CD4-positive, alpha-beta T cell treated with Interleukin-17A for 1 hour (primary cell): ENCODE measurements at regions not wholly inside any gene's neighbourhood (a gene's known extent, or its start where the extent isn't known, plus 50 kb on each side); places are given as distances from the start of the nearest gene placed in this dataset.

ENCODE experiments used
- DNase-seq: peaks from one replicate; pipeline ENCODE4 v3.0.0-alpha.2; 2020

GRCh38 chr16:80171746-80172145, 369.0 kb upstream of the DYNLRB2 start:
- DNase-seq: no peak

- DNase-seq: no peak
Measured at GRCh38 chr16:80171199-80171598, 369.6 kb upstream of the DYNLRB2 start.

DNA sequence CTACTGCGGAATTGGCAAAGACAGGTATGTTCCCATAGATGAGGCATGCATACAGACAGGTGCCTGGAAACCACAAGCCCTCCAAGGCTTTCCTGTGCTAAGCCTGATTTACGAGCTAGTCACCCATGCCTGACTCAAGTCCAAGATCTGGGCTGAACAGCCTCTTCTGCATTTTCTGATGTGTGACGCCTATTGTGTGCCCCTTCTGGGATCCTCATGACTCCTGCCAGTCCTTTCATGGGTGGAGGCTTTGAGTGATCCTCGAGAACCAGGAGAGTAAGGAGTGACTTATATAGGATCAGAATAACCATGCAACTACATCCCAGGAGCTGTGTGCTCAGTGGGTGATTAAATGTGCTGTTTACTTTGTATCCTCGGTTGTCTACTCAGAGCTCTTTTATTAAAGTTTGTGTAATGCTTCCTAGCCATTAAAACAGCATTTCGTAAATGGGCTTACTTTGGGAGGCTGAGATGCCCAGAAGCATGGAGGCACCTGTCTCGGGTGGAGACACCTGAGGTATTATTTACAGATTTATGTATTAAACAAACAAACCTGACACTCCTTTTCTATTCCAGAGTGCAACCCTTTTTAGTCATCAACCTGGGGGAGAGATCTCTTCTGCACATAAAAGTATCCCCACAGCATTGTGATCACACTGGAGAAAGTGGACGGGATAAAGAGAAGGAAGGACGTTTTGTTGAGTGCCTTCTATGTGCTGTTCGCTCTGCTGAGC, 373.0 kb upstream of the DYNLRB2 start:
- no peak for DNase-seq

DNA sequence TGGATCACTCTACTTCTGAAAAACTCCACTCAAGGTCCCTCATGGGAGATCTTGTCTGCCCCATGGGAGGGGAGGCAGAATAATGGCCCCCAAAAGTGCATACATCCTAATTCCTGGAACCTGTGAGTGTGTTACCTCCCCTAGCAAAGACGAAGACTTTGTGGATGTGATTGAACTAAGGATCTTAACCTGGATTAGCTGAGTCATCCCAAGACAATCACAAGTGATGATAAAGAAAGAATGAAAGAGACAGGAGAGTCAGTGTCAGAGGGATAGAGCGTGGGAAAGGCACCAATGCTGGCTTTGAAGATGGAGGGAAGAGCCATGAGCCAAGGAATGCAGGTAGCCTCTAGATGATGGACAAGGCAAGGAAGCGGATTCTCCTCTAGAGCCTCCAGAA, 374.7 kb upstream of the DYNLRB2 start:
- DNase-seq: no peak

DNA sequence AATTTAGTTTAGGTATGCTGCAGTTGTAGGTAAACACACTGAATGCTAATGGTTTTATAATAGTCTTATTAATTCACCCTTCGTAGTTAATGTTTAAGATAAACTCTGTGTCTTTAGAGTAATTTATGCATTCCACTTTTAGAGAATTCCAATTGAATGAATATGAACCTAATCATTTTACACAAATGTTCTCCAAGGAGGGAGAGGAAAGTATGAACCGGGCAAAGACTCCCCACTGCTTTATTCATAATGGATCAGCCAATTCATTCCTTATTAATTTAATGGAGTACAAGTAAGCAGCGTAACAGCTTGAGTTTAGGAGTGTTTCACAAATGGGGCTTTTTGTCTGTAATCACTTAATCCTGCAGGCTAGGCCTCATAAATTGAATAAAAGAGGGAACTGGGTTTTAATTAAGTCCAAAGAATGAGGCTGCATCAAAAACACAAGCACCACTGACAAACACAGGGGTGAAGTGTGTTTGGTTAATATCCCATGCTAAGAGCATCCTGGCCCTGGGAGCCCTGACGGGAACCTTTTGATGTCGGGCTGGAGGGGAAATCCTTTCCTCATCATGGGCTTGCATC, 375.7 kb upstream of the DYNLRB2 start:
- no peak for DNase-seq

DNA sequence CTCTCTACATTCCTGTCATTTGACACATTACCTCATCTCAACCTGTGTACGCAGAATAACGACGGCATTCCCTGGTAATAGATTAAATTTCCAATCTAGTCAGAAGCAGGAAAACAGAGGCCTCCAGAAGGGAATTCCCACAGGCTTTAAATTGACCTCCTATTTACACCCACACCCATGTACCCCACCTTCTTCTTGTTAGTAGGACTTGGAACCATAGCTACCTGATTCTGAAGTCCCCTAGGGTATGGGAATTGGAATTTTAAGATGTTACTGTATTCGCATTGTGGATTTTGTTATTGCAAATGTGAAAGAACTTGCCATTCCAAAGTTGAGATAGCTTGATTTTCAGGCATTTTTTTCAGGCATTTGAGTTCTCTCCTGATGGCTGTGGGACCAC, 377.5 kb upstream of the DYNLRB2 start:
- DNase-seq: no peak

DNA sequence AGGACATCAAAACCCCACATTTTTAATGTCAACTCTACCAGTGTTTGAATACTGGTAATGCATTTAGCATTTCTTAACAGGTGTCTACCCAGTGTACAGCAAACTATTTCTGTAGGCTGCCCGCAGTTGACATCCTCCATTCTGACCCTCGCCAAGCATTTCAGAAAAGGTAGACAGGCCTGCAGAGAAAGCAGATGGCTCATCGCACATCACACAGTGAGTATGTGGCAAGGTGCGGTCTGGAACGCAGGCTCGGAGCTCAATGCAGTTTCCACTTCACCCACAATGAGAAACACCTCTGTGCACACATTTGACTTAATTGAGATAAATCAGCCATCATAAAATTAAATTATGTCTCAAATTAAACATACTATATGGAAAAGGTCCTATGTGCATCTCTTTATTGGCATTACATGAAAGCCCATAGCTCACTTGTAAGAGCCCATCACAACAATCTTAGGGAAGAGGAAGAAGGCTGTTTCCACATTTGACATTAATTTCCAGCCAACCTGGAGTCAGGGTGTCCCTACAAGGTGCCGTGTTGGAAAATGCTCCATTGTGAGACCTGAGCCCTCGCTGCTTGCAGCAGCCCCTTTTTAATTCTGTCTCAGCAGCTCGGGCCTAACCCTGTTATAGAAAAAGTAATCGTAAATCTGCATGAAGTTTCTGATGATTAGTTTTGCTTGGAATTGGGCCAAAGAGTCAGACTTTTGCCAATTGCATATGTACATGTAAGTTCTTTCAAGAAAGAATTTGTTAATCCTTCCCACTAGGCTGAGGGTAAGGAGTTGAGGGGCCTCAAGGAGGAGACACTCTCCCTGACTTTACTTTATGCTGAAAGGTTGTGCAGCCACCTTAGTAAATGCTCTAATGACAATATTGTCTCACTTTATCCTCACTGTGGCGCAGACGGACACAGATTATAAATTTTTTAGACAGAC, 378.7 kb upstream of the DYNLRB2 start:
- no peak for DNase-seq

DNA sequence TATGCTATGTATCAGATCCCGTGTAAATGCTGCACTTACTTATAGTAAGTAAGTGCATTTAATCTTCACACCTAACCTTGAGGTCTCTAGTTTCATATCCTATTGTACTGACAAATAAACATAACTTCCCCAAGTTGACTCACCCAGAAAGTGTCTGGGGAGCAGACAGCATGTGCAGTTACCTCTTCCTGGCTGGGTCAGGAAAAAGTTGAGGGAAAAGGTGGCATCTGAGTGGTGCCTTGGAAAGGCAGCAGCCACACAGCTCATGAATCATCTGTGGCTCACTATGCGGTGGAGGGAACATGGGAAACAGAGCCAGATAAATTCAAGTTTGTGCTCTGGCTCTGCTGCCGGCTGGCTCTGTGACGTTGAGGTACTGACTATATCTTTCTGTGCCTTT, 382.0 kb upstream of the DYNLRB2 start:
- DNase-seq: no peak

- no peak for DNase-seq
Measured at GRCh38 chr16:80151722-80152111, 389.1 kb upstream of the DYNLRB2 start.

- no peak for DNase-seq
Measured at GRCh38 chr16:80150978-80151721, 389.6 kb upstream of the DYNLRB2 start.

DNA sequence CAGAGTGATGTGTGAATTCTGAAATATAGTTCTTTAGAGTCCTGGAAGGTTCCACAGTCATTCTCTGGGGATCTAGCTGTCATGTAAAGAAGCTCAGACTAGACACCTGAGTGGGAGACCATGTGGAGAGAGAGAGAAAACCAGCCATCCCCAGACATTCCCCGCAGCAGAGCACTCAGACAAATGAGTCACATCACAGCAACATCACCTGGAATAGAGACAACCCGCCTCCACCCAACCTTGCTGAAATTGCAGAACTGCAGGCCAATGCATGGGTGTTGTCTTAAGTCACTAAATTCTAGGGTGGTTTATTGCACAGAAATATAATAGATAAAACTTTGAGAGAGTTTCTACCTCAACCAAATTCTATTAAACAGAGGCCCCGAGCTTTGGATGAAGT, 392.0 kb upstream of the DYNLRB2 start:
- no peak for DNase-seq

DNA sequence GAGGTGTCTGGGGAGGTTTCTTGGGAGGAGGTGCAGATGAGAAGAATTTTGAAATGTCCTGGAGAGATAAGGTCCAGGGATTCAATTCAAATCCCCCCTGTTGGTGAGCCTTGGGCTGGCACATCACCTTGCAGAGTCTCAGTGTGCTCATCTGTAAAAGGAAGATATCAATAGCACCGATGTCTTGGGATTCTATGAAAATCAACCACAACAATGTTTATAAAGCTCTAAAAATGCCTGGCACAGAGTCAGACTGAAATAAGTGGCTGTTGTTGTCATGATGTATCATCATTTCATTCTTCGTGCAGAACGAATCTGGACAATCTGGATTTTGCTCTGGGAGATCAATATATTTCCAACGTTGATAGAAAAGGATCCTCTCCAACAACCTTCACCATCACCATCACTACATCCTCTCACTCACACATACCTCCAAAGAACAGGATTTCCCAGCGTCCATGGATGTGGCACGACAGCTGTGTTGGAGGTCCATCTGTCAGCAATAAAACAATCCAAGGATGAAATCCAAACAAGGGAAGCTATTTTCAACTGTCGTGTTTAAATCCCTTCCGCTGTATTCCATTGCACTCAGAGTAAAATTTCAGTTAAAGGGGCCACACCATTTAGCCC, 393.7 kb upstream of the DYNLRB2 start:
- DNase-seq: no peak

- no peak for DNase-seq
Measured at GRCh38 chr16:80144191-80144590, 396.6 kb upstream of the DYNLRB2 start.

- DNase-seq: no peak
Measured at GRCh38 chr16:80142940-80143339, 397.9 kb upstream of the DYNLRB2 start.

GRCh38 chr16:80142281-80142680, 398.5 kb upstream of the DYNLRB2 start:
- DNase-seq: no peak

DNA sequence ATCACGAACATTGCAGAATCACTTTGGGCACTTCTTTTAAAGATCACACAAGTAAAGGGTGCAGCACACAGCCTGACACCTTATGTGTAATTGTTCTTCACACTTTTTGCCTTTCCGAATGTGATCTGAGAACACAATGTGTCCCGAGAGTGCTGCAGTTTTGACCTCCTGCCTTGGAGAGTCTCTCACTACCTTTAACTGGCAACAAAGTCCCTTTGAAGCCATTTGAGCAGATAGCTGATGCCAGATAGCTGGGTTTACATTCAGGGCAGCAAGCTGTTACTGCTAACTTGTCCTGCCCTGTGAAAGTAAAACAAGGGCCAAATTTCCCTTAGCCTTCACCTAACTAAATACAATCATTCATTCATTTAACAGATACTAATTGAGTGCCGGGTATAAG, 411.0 kb upstream of the DYNLRB2 start:
- no peak for DNase-seq

- no peak for DNase-seq
Measured at GRCh38 chr16:80125677-80126076, 415.1 kb upstream of the DYNLRB2 start.

- no peak for DNase-seq
Measured at GRCh38 chr16:80123189-80123588, 417.6 kb upstream of the DYNLRB2 start.

DNA sequence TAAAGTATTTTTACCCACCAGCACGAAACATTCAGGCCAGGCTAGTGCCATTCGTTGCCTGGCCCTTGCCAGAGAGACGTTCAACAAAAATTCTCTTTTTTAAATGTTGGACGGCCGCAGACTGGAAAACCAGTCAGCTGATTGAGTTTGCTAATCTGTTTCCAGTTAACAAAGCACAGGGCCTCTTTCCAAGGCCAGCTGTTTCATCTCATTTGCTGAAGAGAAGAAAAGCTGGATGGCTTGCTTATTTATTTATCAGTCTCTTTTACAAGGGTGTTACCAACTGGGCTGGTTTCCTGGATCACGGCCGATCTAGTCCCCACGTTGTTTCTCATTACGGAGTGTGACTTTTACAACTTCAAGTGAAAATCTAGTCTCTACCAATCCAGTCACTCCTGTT, 418.7 kb upstream of the DYNLRB2 start:
- DNase-seq: no peak

DNA sequence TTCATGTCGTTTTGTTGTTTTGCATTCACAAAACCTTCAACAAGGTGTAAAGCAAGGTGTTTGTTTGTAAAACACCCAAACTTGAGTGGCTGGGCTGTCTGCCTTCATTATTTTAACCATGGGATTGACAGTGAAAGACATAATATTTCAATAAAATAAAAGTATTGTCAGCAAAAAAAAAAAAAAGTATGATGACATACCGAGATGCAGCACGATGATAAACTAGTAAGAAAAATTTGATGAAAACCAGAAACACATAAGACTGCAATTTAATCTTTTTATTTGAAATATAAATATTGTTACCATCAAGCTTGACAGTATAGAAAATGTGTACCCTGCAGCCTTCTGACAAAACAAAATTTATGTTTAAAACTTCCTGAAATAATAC, 419.3 kb upstream of the DYNLRB2 start:
- DNase-seq: no peak

DNA sequence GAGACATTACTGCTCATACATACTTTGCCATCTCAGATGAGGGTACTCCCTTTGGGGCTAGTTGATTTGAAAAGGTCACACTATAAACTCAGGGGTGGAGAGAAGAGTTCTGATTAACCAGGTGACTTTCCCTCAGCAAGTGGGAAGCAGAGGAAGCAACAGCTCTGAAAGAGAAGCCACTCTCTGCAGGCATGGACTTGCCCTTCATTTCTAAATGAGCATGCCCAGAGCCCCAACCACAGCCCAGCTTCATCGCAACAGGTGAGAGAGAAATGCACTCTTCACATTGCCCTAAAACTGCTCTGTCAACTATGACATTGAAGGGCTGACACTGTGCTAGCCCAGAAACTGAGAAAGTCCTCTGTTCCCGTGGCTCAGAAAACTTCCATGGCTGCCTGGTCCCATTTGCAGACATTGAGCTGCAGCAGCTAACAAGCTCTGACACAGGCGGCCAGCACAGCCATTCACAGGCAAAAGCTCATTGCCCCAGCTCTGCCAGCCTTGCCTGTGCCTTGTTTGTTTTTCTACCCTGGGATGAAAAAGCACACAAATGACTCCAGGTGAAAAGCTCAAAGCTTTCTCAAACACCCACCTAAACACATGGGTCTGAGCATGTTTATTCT, 419.8 kb upstream of the DYNLRB2 start:
- DNase-seq: no peak

GRCh38 chr16:80117556-80118130, 423.1 kb upstream of the DYNLRB2 start:
- DNase-seq: no peak
